ENCODE measurements at regions not wholly inside any gene's neighbourhood (a gene's known extent, or its start where the extent isn't known, plus 50 kb on each side); places are given as distances from the start of the nearest gene placed in this dataset.

DNA sequence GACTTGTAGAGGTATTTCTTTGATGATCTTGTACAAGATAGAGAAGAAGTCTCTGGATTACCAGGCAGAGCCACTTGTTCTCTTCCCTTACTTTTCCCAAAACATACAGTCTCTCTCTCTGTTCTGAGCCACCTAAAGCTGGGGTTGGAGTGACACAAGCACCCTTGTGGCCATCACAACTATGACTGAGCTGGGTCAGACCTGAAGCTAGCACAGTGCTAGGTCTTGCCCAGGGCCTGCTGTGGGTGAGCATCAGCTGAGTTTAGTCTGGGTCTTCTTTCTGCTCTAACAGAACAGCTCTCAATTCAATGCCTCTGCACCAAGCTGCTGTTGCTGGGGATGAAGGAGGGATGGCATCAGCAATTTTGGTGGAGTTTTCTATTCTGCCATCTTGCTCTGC is 110.2 kb downstream of the HTR1B start:
- DNase-seq (ENCODE audit: low read depth): no peak
- TF ChIP-seq, protein P1, sequence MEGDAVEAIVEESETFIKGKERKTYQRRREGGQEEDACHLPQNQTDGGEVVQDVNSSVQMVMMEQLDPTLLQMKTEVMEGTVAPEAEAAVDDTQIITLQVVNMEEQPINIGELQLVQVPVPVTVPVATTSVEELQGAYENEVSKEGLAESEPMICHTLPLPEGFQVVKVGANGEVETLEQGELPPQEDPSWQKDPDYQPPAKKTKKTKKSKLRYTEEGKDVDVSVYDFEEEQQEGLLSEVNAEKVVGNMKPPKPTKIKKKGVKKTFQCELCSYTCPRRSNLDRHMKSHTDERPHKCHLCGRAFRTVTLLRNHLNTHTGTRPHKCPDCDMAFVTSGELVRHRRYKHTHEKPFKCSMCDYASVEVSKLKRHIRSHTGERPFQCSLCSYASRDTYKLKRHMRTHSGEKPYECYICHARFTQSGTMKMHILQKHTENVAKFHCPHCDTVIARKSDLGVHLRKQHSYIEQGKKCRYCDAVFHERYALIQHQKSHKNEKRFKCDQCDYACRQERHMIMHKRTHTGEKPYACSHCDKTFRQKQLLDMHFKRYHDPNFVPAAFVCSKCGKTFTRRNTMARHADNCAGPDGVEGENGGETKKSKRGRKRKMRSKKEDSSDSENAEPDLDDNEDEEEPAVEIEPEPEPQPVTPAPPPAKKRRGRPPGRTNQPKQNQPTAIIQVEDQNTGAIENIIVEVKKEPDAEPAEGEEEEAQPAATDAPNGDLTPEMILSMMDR (IDR thresholded peaks at IDR 0.05; ENCODE audit: insufficient read depth, low read depth, low read length, missing control alignments): no peak
- H3K4me3 ChIP-seq (ENCODE audit: low read depth, low read length): no peak overlapping the region

DNA sequence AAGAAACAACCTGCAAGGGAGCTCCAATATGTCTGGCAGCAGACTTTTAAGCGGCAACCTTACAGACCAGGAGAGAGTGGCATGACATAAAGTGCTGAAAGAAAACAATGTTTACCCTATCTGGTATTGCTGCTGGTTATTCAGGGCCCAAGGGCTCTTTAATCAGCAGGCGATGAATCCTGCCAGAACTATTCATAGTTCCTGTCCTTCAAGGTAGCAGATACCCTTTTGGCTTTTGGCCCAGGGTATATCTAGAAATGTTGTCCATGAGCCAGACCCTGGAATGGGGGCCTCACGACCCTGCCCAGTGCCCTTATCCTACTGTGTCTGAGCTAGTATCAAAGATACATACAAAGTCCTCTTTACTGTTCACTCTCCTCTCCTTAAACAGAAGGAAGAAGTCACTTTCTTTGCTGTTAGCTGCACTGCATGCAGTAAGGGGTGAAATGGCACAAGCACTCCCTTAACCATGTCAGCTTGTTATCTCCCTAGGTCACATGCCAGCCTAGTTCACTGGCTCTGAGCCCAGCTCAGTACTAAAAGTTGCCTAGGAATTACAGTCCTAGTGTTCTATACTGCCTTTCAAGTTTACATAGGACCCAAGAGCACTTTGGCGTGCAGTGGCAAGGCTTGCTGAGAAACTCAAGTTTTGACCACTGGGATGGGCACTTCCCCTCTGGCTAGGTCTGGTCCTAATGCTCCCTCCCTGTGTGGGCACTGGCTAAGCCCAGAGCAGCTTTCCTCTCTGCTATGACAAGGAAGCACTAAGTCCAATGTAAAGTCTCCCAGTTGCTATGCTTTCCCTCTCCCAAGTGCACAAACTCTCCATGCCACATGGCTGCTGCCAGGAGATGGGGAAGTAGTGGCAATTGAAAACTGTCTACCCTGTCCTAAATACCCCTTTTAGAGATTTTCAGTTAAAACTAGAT is 122.0 kb downstream of the HTR1B start:
- no peak for DNase-seq (ENCODE audit: low read depth)
- TF ChIP-seq, protein P1 (IDR thresholded peaks at IDR 0.05; ENCODE audit: insufficient read depth, low read depth, low read length, missing control alignments): no peak
- no peak overlapping the region for H3K4me3 ChIP-seq (ENCODE audit: low read depth, low read length)

DNA sequence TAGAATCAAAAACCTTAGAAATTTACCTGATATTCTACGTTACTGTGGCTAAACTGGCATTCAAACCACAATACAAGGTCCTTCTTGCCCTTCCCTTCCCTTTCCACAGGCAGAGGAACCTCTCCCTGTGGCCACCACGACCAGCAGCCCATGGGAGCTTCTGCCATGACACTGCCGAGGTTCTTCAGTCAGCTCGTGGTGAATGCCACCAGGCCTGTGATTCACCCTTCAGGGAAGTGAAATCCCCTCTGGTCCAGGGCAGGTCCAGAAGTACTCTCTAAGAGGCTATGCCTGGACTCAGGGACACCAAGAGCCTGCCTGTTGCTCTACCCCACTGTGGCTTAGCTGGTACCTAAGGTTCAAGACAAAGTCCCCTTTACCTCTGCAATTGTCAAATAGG is 123.0 kb downstream of the HTR1B start:
- TF ChIP-seq, protein P1 (IDR thresholded peaks at IDR 0.05; ENCODE audit: insufficient read depth, low read depth, low read length, missing control alignments): no peak
- no peak overlapping the region for H3K4me3 ChIP-seq (ENCODE audit: low read depth, low read length)
- DNase-seq (ENCODE audit: low read depth): no peak

DNA sequence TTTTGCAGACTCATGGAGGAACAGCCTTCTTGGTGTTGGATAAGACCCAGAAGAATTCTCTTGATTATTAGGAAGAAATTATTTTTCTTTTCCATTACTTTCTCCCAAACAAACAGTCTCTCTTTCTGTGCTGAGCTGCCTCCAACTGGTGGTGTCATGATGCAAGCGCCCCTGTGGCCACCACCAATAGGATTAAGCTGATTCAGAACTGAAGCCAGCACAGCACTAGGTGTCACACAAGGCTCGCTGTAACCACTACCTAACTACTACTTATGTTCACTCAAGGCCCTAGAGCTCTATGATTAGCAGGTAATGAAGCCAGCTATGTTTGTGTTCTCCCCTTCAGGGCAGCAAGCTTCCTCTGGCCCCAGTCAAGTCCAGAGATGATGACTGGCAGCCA is 123.4 kb downstream of the HTR1B start:
- DNase-seq (ENCODE audit: low read depth): no peak
- no peak overlapping the region for H3K4me3 ChIP-seq (ENCODE audit: low read depth, low read length)
- TF ChIP-seq, protein P1 (IDR thresholded peaks at IDR 0.05; ENCODE audit: insufficient read depth, low read depth, low read length, missing control alignments): no peak

DNA sequence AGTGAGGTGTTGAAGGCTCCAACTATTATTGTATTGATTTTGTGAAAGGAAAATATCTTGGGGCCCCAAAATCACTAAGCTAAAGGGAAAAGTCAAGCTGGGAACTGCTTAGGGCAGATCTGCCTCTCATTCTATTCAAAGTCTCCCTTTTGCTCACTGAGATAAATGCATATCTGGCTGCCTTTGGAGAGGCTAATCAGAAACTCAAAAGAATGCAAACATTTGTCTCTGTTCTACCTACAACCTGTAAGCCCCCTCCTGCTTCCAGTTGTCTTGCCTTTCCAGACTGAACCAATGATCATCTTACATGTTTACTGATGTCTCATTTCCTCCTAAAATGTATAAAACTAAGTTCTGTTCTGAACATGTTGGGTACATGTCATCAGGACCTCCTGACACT is 125.9 kb downstream of the HTR1B start:
- TF ChIP-seq, protein P1 (IDR thresholded peaks at IDR 0.05; ENCODE audit: insufficient read depth, low read depth, low read length, missing control alignments): no peak
- H3K4me3 ChIP-seq (ENCODE audit: low read depth, low read length): no peak overlapping the region

DNA sequence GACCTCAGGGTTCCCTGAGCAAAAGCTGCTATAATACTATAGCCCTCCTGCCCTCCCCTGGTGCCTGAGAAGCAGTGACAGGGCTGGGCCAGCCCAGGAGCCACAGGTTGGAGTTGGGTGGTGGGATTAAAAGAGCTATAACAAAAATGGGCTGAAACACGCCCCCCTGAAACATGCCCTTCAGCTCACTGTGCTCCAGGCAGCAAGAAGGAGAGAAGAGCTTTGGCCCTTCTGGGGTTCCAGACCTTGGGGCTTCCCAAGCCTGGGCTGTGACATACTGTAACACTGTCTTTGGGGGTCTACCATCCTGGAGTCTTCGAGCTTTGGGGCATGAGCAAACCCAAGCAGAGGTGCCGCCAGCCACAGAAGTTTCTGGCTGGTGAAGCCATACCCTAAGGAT is 129.2 kb downstream of the HTR1B start:
- TF ChIP-seq, protein P1 (IDR thresholded peaks at IDR 0.05; ENCODE audit: insufficient read depth, low read depth, low read length, missing control alignments): no peak
- no peak overlapping the region for H3K4me3 ChIP-seq (ENCODE audit: low read depth, low read length)
- DNase-seq (ENCODE audit: low read depth): no peak

More for the DNA sequence above, 125.9 kb downstream of the HTR1B start:
- DNase-seq (ENCODE audit: low read depth): no peak
